Hepatocyte (in vitro differentiated cells): ENCODE measurements at regions not wholly inside any gene's neighbourhood (a gene's known extent, or its start where the extent isn't known, plus 50 kb on each side); places are given as distances from the start of the nearest gene placed in this dataset.

Experiments
- DNase-seq: peaks from one replicate; pipeline ENCODE4 v3.0.0-alpha.2; 2016; ENCODE audit warnings: low spot score
- H2AFZ ChIP-seq: fragments of 200-600 bp; sonication (generic); 2 replicates; pipeline ENCODE4 v1.6.0; 2016; ENCODE audit warnings: antibody characterized with exemption, mild to moderate bottlenecking
- H3K27ac ChIP-seq: fragments of 200-600 bp; sonication (generic); 2 replicates; pipeline ENCODE4 v1.5.1; 2016; ENCODE audit warnings: mild to moderate bottlenecking
- H3K27me3 ChIP-seq: fragments of 200-600 bp; sonication (generic); 2 replicates; pipeline ENCODE4 v1.6.1; 2016
- H3K36me3 ChIP-seq: fragments of 200-600 bp; sonication (generic); replicated peaks from 2 replicates; pipeline ENCODE4 v1.5.1; 2016; ENCODE audit warnings: low read depth; ENCODE audit not compliant: insufficient read depth
- H3K4me1 ChIP-seq: fragments of 200-600 bp; sonication (generic); 2 replicates; pipeline ENCODE4 v1.5.1; 2016; ENCODE audit warnings: mild to moderate bottlenecking, moderate library complexity; ENCODE audit not compliant: insufficient read depth
- H3K4me2 ChIP-seq: fragments of 200-600 bp; sonication (generic); 2 replicates; pipeline ENCODE4 v1.6.0; 2016
- H3K4me3 ChIP-seq: fragments of 200-600 bp; sonication (generic); 2 replicates; pipeline ENCODE4 v1.5.1; 2016; ENCODE audit warnings: mild to moderate bottlenecking
- H3K79me2 ChIP-seq: fragments of 200-600 bp; sonication (generic); 2 replicates; pipeline ENCODE4 v1.6.0; 2017; ENCODE audit warnings: mild to moderate bottlenecking
- H3K9me2 ChIP-seq: fragments of 200-600 bp; sonication (generic); replicated peaks from 2 replicates; pipeline ENCODE4 v1.6.0; 2017; ENCODE audit warnings: mild to moderate bottlenecking; ENCODE audit not compliant: insufficient read depth
- H3K9me3 ChIP-seq: fragments of 200-600 bp; sonication (generic); 2 replicates; pipeline ENCODE4 v1.5.1; 2016; ENCODE audit warnings: low read depth, mild to moderate bottlenecking
- H4K20me1 ChIP-seq: fragments of 200-600 bp; sonication (generic); 2 replicates; pipeline ENCODE4 v1.6.0; 2016; ENCODE audit warnings: mild to moderate bottlenecking; ENCODE audit not compliant: insufficient read depth, poor library complexity, severe bottlenecking
- EZH2 ChIP-seq: fragments of 200-600 bp; sonication (generic); IDR thresholded peaks from 2 replicates; pipeline ENCODE4 v1.6.1; 2016; ENCODE audit warnings: antibody characterized with exemption, mild to moderate bottlenecking, borderline replicate concordance
- EZH2phosphoT487 ChIP-seq: fragments of 200-600 bp; sonication (generic); IDR thresholded peaks from one replicate; pipeline ENCODE4 v1.6.1; 2018; ENCODE audit warnings: antibody characterized with exemption, mild to moderate bottlenecking, low read depth, moderate library complexity; ENCODE audit not compliant: unreplicated experiment, severe bottlenecking
- whole genome bisulfite sequencing: methylation state at CpG from one replicate; pipeline ENCODE4 v1.1.6; 2016; ENCODE audit warnings: low lambda C conversion rate; ENCODE audit errors: missing lambda C conversion rate; 5-methylcytosine and 5-hydroxymethylcytosine counted together
- TF ChIP-seq, protein P1 (sequence below): fragments of 200-600 bp; sonication (generic); IDR thresholded peaks from 2 replicates; pipeline ENCODE4 v1.5.1; 2016; ENCODE audit warnings: antibody characterized with exemption, mild to moderate bottlenecking; ENCODE audit not compliant: poor library complexity

DNA sequence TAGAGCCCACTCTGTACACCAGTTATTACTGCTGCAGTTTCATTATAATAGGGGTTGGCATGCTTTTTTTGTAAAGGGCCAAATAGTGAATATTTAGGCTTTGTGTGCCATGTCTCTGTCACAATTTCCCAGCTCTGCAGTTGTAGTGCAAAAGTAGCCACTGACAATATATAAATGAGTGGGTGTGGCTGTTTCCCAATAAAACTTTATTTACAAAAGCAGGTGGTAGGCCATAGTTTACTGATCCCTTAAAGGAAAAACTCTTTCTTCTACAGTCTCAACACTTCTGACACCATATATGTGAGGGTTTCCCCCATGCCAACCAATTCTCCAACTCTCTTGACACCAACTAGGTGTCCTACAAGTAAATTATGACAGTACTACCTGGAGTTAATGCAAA is 110.2 kb upstream of the NAP1L1 start:
- DNase-seq, result no peak
- no peaks in the 10 kb centered on the region for H4K20me1 ChIP-seq
- peaks cover 10% of the 10 kb centered on the region for H3K9me3 ChIP-seq
- H3K27me3 ChIP-seq, result no peaks in the 10 kb centered on the region
- H3K79me2 ChIP-seq, result no peaks in the 10 kb centered on the region
- no peak overlapping the region for H3K4me2 ChIP-seq
- H3K4me3 ChIP-seq, result no peak overlapping the region
- no peaks in the 10 kb centered on the region for H3K9me2 ChIP-seq
- no peak overlapping the region for H3K27ac ChIP-seq
- H2AFZ ChIP-seq, result no peak overlapping the region
- no peaks in the 10 kb centered on the region for H3K4me1 ChIP-seq
- H3K36me3 ChIP-seq, result no peaks in the 10 kb centered on the region
- TF ChIP-seq EZH2 (no peak), EZH2phosphoT487 (no peak)
- TF ChIP-seq, protein P1, sequence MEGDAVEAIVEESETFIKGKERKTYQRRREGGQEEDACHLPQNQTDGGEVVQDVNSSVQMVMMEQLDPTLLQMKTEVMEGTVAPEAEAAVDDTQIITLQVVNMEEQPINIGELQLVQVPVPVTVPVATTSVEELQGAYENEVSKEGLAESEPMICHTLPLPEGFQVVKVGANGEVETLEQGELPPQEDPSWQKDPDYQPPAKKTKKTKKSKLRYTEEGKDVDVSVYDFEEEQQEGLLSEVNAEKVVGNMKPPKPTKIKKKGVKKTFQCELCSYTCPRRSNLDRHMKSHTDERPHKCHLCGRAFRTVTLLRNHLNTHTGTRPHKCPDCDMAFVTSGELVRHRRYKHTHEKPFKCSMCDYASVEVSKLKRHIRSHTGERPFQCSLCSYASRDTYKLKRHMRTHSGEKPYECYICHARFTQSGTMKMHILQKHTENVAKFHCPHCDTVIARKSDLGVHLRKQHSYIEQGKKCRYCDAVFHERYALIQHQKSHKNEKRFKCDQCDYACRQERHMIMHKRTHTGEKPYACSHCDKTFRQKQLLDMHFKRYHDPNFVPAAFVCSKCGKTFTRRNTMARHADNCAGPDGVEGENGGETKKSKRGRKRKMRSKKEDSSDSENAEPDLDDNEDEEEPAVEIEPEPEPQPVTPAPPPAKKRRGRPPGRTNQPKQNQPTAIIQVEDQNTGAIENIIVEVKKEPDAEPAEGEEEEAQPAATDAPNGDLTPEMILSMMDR, result no peak

DNA sequence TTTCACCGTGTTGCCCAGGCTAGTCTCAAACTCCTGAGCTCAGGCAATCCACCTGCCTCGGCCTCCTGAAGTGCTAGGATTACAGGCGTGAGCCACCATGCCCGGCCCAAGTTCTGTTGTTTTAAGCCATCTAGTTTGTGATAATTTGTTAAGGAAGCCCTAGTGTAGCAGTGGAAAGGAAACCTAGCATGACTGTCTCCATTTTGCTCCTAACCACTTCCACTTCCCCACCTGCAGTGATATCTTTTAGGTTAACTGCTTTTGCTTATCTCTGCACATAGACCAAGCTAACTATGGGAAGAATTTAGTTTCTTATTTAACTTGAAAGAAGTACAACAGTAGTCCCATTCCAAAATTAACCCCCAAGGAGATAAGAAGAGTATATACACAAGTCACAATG is 109.5 kb upstream of the NAP1L1 start:
- no peaks in the 10 kb centered on the region for H4K20me1 ChIP-seq
- no peak overlapping the region for H3K4me2 ChIP-seq
- H2AFZ ChIP-seq, result no peak overlapping the region
- H3K9me2 ChIP-seq, result no peaks in the 10 kb centered on the region
- no peaks in the 10 kb centered on the region for H3K27me3 ChIP-seq
- no peak overlapping the region for H3K4me3 ChIP-seq
- H3K9me3 ChIP-seq, result peaks cover 10% of the 10 kb centered on the region
- whole genome bisulfite sequencing, result 75% methylated on average over 4 of the region's 4 CpGs
- H3K79me2 ChIP-seq, result no peaks in the 10 kb centered on the region
- TF ChIP-seq, protein P1, result no peak
- no peak for TF ChIP-seq EZH2
- no peaks in the 10 kb centered on the region for H3K4me1 ChIP-seq
- no peaks in the 10 kb centered on the region for H3K36me3 ChIP-seq
- DNase-seq, result no peak
- no peak overlapping the region for H3K27ac ChIP-seq

DNA sequence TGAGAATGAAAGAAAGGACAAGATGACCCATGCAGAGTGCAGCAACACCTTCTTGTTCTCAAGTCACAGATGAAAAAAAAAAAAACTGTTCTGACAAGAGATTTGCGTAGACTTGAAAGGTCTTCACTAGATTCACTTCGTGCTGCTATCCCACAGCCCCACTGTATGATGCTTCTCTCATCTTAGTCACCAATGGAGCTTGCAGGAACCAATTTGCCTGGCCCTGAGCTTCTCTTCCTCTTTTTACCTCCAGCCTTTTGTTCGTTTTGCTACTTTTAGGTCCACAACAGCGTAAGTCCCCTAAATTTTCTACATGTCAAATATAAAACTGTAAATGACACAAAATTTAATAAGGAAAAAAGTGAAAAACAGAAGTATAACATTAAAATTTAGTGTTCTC is 107.9 kb upstream of the NAP1L1 start:
- H3K9me2 ChIP-seq, result no peaks in the 10 kb centered on the region
- no peaks in the 10 kb centered on the region for H3K9me3 ChIP-seq
- no peaks in the 10 kb centered on the region for H3K4me1 ChIP-seq
- H3K79me2 ChIP-seq, result no peaks in the 10 kb centered on the region
- TF ChIP-seq EZH2phosphoT487 (no peak), EZH2 (no peak)
- TF ChIP-seq, protein P1, result no peak
- no peak for DNase-seq
- H3K36me3 ChIP-seq, result no peaks in the 10 kb centered on the region
- no peaks in the 10 kb centered on the region for H4K20me1 ChIP-seq
- WGBS, result 91% methylated on average over 4 of the region's 4 CpGs
- H3K27ac ChIP-seq, result no peak overlapping the region
- no peak overlapping the region for H2AFZ ChIP-seq
- H3K4me3 ChIP-seq, result no peak overlapping the region
- no peaks in the 10 kb centered on the region for H3K27me3 ChIP-seq
- no peak overlapping the region for H3K4me2 ChIP-seq

DNA sequence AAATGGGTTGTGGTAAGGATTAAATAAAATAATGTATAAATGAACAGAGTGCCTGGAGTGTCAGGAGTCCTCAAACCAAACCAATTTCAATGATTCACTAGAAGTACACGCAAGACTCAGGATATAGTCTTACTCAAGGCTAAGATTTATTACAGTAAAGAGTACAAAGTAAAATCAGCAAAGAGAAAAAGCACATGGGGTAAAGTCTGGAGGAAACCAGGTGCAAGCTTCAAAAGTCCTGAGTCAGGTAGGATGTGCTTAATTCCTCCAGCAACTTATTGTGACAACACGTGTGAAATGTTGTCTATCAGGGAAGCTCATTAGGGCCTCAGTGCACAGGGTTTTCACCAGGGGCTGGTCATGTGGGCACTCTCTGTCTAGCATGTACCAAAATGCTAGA is 105.8 kb upstream of the NAP1L1 start:
- WGBS, result 75% methylated on average over 2 of the region's 2 CpGs
- H3K27ac ChIP-seq, result peak overlapping the region; percentile 67

More for the DNA sequence above, 105.8 kb upstream of the NAP1L1 start:
- TF ChIP-seq EZH2phosphoT487 (no peak), EZH2 (no peak)
- TF ChIP-seq, protein P1, result no peak
- Histone ChIP-seq H2AFZ (no peak overlapping the region), H3K9me3 (no peaks in the 10 kb centered on the region), H3K27me3 (no peaks in the 10 kb centered on the region), H3K4me1 (no peaks in the 10 kb centered on the region), H3K4me2 (no peak overlapping the region), H3K79me2 (no peaks in the 10 kb centered on the region), H3K9me2 (no peaks in the 10 kb centered on the region), H4K20me1 (no peaks in the 10 kb centered on the region), H3K4me3 (no peak overlapping the region), H3K36me3 (no peaks in the 10 kb centered on the region)
- peak; percentile 18 for DNase-seq
